ENCODE measurements at regions not wholly inside any gene's neighbourhood (a gene's known extent, or its start where the extent isn't known, plus 50 kb on each side); places are given as distances from the start of the nearest gene placed in this dataset.

GRCh38 chr1:113278371-113278770, 111.9 kb upstream of the MAGI3 start:
- TF ChIP-seq CTCF (IDR thresholded peaks at IDR 0.05), result no peak
- TF ChIP-seq POLR2A (IDR thresholded peaks at IDR 0.05), result no peak

Data from testis (tissue), 2 donors.